ENCODE measurements at regions not wholly inside any gene's neighbourhood (a gene's known extent, or its start where the extent isn't known, plus 50 kb on each side); places are given as distances from the start of the nearest gene placed in this dataset.
"Not testable (repeated sequence)": the region's sequence is repeated elsewhere in the genome, so short reads cannot be mapped to it uniquely, and the experiment has no call there.

- H3K4me2 ChIP-seq, result no peak overlapping the region
- H3K4me3 ChIP-seq, result no peak overlapping the region
- H4K20me1 ChIP-seq, result no peaks in the 10 kb centered on the region
- H3K27me3 ChIP-seq, result no peaks in the 10 kb centered on the region
- H3K27ac ChIP-seq, result no peak overlapping the region
- H3K9ac ChIP-seq, result no peak overlapping the region
- H3K4me1 ChIP-seq, result no peaks in the 10 kb centered on the region
- TF ChIP-seq Cebpa-rat (IDR thresholded peaks at IDR 0.05), result no peak
- H3K36me3 ChIP-seq, result no peaks in the 10 kb centered on the region
- H3K9me3 ChIP-seq, result peaks cover 5% of the 10 kb centered on the region; the same call in 1 of the 2 replicates
Measured at GRCh38 chr5:163161512-163161911, 275.9 kb upstream of the CCNG1 start.

GRCh38 chr5:163162645-163163044, 274.8 kb upstream of the CCNG1 start:
- Histone ChIP-seq H3K27ac (no peak overlapping the region), H3K4me1 (no peaks in the 10 kb centered on the region), H3K4me3 (no peak overlapping the region), H3K9ac (no peak overlapping the region), H3K9me3 (peaks cover 5% of the 10 kb centered on the region; the same call in 1 of the 2 replicates), H3K36me3 (no peaks in the 10 kb centered on the region), H4K20me1 (no peaks in the 10 kb centered on the region), H3K4me2 (no peak overlapping the region), H3K27me3 (no peaks in the 10 kb centered on the region)
- no peak for TF ChIP-seq Cebpa-rat (IDR thresholded peaks at IDR 0.05)

- Histone ChIP-seq H3K27me3 (no peaks in the 10 kb centered on the region), H3K9ac (no peak overlapping the region), H4K20me1 (no peaks in the 10 kb centered on the region), H3K4me3 (no peak overlapping the region), H3K4me2 (no peak overlapping the region), H3K4me1 (no peaks in the 10 kb centered on the region), H3K36me3 (no peaks in the 10 kb centered on the region), H3K9me3 (peaks cover 5% of the 10 kb centered on the region; the same call in 1 of the 2 replicates), H3K27ac (no peak overlapping the region)
- TF ChIP-seq Cebpa-rat (IDR thresholded peaks at IDR 0.05), result no peak
Measured at GRCh38 chr5:163163858-163164257, 273.5 kb upstream of the CCNG1 start.

GRCh38 chr5:163165277-163165676, 272.1 kb upstream of the CCNG1 start:
- Histone ChIP-seq H3K36me3 (no peaks in the 10 kb centered on the region), H3K4me1 (no peaks in the 10 kb centered on the region), H4K20me1 (no peaks in the 10 kb centered on the region), H3K9ac (no peak overlapping the region), H3K27me3 (no peaks in the 10 kb centered on the region), H3K4me3 (no peak overlapping the region), H3K4me2 (no peak overlapping the region), H3K27ac (no peak overlapping the region), H3K9me3 (peaks cover 5% of the 10 kb centered on the region; the same call in 1 of the 2 replicates)
- no peak for TF ChIP-seq Cebpa-rat (IDR thresholded peaks at IDR 0.05)

GRCh38 chr5:163170161-163170560, 267.2 kb upstream of the CCNG1 start:
- not testable (repeated sequence) for H3K27ac ChIP-seq, H3K4me2 ChIP-seq, H3K36me3 ChIP-seq, H3K4me3 ChIP-seq, H4K20me1 ChIP-seq, H3K4me1 ChIP-seq, H3K9ac ChIP-seq, H3K27me3 ChIP-seq, H3K9me3 ChIP-seq

GRCh38 chr5:163172540-163173338, 264.7 kb upstream of the CCNG1 start:
- no peaks in the 10 kb centered on the region for H3K36me3 ChIP-seq
- no peaks in the 10 kb centered on the region for H3K27me3 ChIP-seq
- no peaks in the 10 kb centered on the region for H3K9me3 ChIP-seq
- TF ChIP-seq Cebpa-rat (IDR thresholded peaks at IDR 0.05), result no peak
- H4K20me1 ChIP-seq, result no peaks in the 10 kb centered on the region
- H3K27ac ChIP-seq, result no peak overlapping the region
- no peak overlapping the region for H3K4me3 ChIP-seq
- H3K4me1 ChIP-seq, result no peaks in the 10 kb centered on the region
- H3K9ac ChIP-seq, result no peak overlapping the region
- H3K4me2 ChIP-seq, result no peak overlapping the region

GRCh38 chr5:163177971-163178370, 259.4 kb upstream of the CCNG1 start:
- Histone ChIP-seq H3K9me3 (no peaks in the 10 kb centered on the region), H3K4me1 (no peaks in the 10 kb centered on the region; the same call in 1 of the 2 replicates), H3K36me3 (no peaks in the 10 kb centered on the region), H3K4me2 (no peak overlapping the region), H3K27ac (no peak overlapping the region), H3K27me3 (no peaks in the 10 kb centered on the region), H3K4me3 (no peak overlapping the region), H4K20me1 (no peaks in the 10 kb centered on the region), H3K9ac (no peak overlapping the region)
- no peak for TF ChIP-seq Cebpa-rat (IDR thresholded peaks at IDR 0.05)

GRCh38 chr5:163185315-163185714, 252.1 kb upstream of the CCNG1 start:
- H3K4me1 ChIP-seq, result peaks cover 9% of the 10 kb centered on the region
- H3K9ac ChIP-seq, result no peak overlapping the region
- H4K20me1 ChIP-seq, result no peaks in the 10 kb centered on the region
- no peak for TF ChIP-seq Cebpa-rat (IDR thresholded peaks at IDR 0.05)
- H3K27ac ChIP-seq, result no peak overlapping the region
- H3K9me3 ChIP-seq, result peaks cover 15% of the 10 kb centered on the region
- no peaks in the 10 kb centered on the region for H3K27me3 ChIP-seq
- H3K4me3 ChIP-seq, result no peak overlapping the region
- no peaks in the 10 kb centered on the region for H3K36me3 ChIP-seq
- H3K4me2 ChIP-seq, result no peak overlapping the region

GRCh38 chr5:163189023-163189553, 248.3 kb upstream of the CCNG1 start:
- no peak overlapping the region for H3K9ac ChIP-seq
- H3K27ac ChIP-seq, result no peak overlapping the region
- H3K4me3 ChIP-seq, result no peak overlapping the region
- no peak for TF ChIP-seq Cebpa-rat (IDR thresholded peaks at IDR 0.05)
- no peak overlapping the region for H3K4me2 ChIP-seq
- no peaks in the 10 kb centered on the region for H3K36me3 ChIP-seq
- H3K27me3 ChIP-seq, result no peaks in the 10 kb centered on the region
- peaks cover 15% of the 10 kb centered on the region for H3K9me3 ChIP-seq
- no peaks in the 10 kb centered on the region for H4K20me1 ChIP-seq
- peaks cover 9% of the 10 kb centered on the region; the same call in 1 of the 2 replicates for H3K4me1 ChIP-seq

- Histone ChIP-seq H3K4me1 (peaks cover 9% of the 10 kb centered on the region; the same call in 1 of the 2 replicates), H3K9ac (no peak overlapping the region)
- no peak for TF ChIP-seq Cebpa-rat (IDR thresholded peaks at IDR 0.05)
Measured at GRCh38 chr5:163190283-163190682, 247.1 kb upstream of the CCNG1 start.

More at GRCh38 chr5:163190283-163190682, 247.1 kb upstream of the CCNG1 start:
- Histone ChIP-seq H4K20me1 (no peaks in the 10 kb centered on the region), H3K4me3 (no peak overlapping the region), H3K27me3 (no peaks in the 10 kb centered on the region), H3K36me3 (no peaks in the 10 kb centered on the region), H3K9me3 (peaks cover 15% of the 10 kb centered on the region), H3K4me2 (no peak overlapping the region), H3K27ac (no peak overlapping the region)
